ENCODE measurements at regions not wholly inside any gene's neighbourhood (a gene's known extent, or its start where the extent isn't known, plus 50 kb on each side); places are given as distances from the start of the nearest gene placed in this dataset.
A peak's percentile ranks its signal among the peaks of the same experiment; 100 is the strongest.
"Not testable (repeated sequence)": the region's sequence is repeated elsewhere in the genome, so short reads cannot be mapped to it uniquely, and the experiment has no call there.

DNA sequence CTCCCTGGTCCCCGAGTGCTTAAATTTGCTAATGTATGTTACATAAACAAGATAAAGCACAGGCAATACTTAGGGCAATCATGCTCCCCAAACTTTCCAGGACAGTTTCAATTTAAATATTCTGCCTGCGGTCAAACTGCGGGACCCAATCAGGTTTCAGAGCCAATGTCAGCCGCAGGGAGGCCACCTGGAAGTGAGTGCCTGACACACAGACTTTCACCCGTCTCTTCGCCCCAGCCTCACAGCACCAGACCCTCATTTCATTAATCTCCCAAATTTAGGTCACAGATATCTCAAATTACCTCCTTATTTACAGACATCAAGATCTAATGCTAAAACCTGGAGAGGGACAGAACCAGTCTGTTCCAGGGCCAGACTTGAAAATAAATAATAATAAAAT is 107.2 kb upstream of the ALDH1A3 start:
- Histone ChIP-seq H4K91ac (ENCODE audit: low read length) (no peak overlapping the region), H2BK12ac (ENCODE audit: low read length in 2 of 2) (peak overlapping the region in 1 of 2 experiments; percentile 50), H3K4me3 (ENCODE audit: insufficient read depth in 1 of 2, low read depth in 1 of 2, low read length in 2 of 2) (no peak overlapping the region), H2AFZ (ENCODE audit: low read depth, low read length) (no peak overlapping the region), H2BK15ac (ENCODE audit: low read depth, poor library complexity, severe bottlenecking) (no peak overlapping the region), H3K18ac (ENCODE audit: low read depth in 1 of 2, low read length in 2 of 2) (no peak overlapping the region), H3K9ac (ENCODE audit: low read length) (no peak overlapping the region), H3K23ac (ENCODE audit: low read length in 2 of 2) (no peak overlapping the region), H3K14ac (ENCODE audit: low read length in 2 of 2) (no peak overlapping the region), H3K4me1 (ENCODE audit: control insufficient read depth, insufficient read depth, low read depth, low read length) (no peaks in the 10 kb centered on the region), H2AK5ac (ENCODE audit: low read length, severe bottlenecking) (no peak overlapping the region), H3K9me3 (ENCODE audit: control insufficient read depth, low read length) (no peaks in the 10 kb centered on the region), H3K36me3 (ENCODE audit: control insufficient read depth in 1 of 2, insufficient read depth in 2 of 2, low read depth in 1 of 2, low read length in 2 of 2) (no peaks in the 10 kb centered on the region), H3K79me1 (replicated peaks; ENCODE audit: low read length, poor library complexity, severe bottlenecking) (no peaks in the 10 kb centered on the region), H4K8ac (ENCODE audit: low read length) (no peak overlapping the region), H3K4me2 (ENCODE audit: low read length, poor library complexity, severe bottlenecking) (no peak overlapping the region), H2BK5ac (ENCODE audit: low read depth, low read length, poor library complexity, severe bottlenecking) (no peak overlapping the region), H3K27me3 (ENCODE audit: control insufficient read depth in 1 of 2, insufficient read depth in 1 of 2, low read length in 2 of 2) (no peaks in the 10 kb centered on the region), H2BK120ac (ENCODE audit: low read depth, low read length) (no peak overlapping the region), H3K4ac (ENCODE audit: low read depth in 1 of 2, low read length in 2 of 2) (no peak overlapping the region), H3K27ac (ENCODE audit: low read length, poor library complexity, severe bottlenecking) (no peak overlapping the region)
- WGBS = 79% methylated on average over 6 of the region's 6 CpGs
- no peak for DNase-seq

DNA sequence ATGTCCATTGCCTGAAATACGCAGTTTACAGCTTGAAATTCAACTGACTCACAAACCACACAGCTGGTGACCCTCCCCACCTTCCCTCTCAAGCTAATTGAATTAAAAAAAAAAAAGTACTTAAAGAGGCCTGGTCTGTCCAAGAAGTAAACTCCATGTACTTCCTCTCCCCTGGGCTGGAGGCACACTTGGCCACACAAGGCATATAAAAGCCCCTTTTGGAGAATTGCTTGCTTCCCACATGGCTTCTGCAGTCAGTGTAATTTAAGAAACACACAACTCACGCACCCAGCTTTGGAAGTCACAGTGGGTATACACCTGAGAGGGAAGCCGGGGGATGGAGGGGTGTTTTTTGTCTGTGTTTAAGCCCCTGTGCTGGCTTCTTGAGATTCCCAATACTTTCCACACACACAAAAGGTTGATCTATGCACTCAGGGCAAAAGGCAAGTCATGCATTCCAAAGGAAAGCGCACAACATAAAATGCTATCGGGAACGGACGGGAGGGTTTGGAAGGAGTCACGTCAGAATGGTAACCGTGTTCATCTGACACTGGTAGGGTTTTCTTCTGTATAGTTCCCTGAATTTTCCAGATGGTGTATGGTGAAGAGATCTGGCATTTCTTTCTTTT is 106.6 kb upstream of the ALDH1A3 start:
- H3K14ac ChIP-seq (ENCODE audit: low read length in 2 of 2) = no peak overlapping the region
- no peaks in the 10 kb centered on the region for H3K27me3 ChIP-seq (ENCODE audit: control insufficient read depth in 1 of 2, insufficient read depth in 1 of 2, low read length in 2 of 2)
- H3K4me2 ChIP-seq (ENCODE audit: low read length, poor library complexity, severe bottlenecking) = no peak overlapping the region
- no peak overlapping the region for H3K18ac ChIP-seq (ENCODE audit: low read depth in 1 of 2, low read length in 2 of 2)
- 68% methylated on average over 8 of the region's 9 CpGs for WGBS
- H3K4me3 ChIP-seq (ENCODE audit: insufficient read depth in 1 of 2, low read depth in 1 of 2, low read length in 2 of 2) = no peak overlapping the region
- no peaks in the 10 kb centered on the region for H3K79me1 ChIP-seq (replicated peaks; ENCODE audit: low read length, poor library complexity, severe bottlenecking)
- H2AK5ac ChIP-seq (ENCODE audit: low read length, severe bottlenecking) = no peak overlapping the region
- no peak overlapping the region for H3K27ac ChIP-seq (ENCODE audit: low read length, poor library complexity, severe bottlenecking)
- no peak overlapping the region for H3K23ac ChIP-seq (ENCODE audit: low read length in 2 of 2)
- H3K4ac ChIP-seq (ENCODE audit: low read depth in 1 of 2, low read length in 2 of 2) = no peak overlapping the region
- H4K8ac ChIP-seq (ENCODE audit: low read length) = no peak overlapping the region
- no peaks in the 10 kb centered on the region for H3K9me3 ChIP-seq (ENCODE audit: control insufficient read depth, low read length)
- no peaks in the 10 kb centered on the region for H3K4me1 ChIP-seq (ENCODE audit: control insufficient read depth, insufficient read depth, low read depth, low read length)
- DNase-seq = peak; percentile 64
- H2BK120ac ChIP-seq (ENCODE audit: low read depth, low read length) = no peak overlapping the region
- H3K36me3 ChIP-seq (ENCODE audit: control insufficient read depth in 1 of 2, insufficient read depth in 2 of 2, low read depth in 1 of 2, low read length in 2 of 2) = no peaks in the 10 kb centered on the region
- H4K91ac ChIP-seq (ENCODE audit: low read length) = no peak overlapping the region
- no peak overlapping the region for H2AFZ ChIP-seq (ENCODE audit: low read depth, low read length)
- no peak overlapping the region for H2BK12ac ChIP-seq (ENCODE audit: low read length in 2 of 2)
- no peak overlapping the region for H2BK5ac ChIP-seq (ENCODE audit: low read depth, low read length, poor library complexity, severe bottlenecking)
- no peak overlapping the region for H2BK15ac ChIP-seq (ENCODE audit: low read depth, poor library complexity, severe bottlenecking)
- H3K9ac ChIP-seq (ENCODE audit: low read length) = no peak overlapping the region

- not testable (repeated sequence) for H2BK120ac ChIP-seq (ENCODE audit: low read depth, low read length); H3K27ac ChIP-seq (ENCODE audit: low read length, poor library complexity, severe bottlenecking); DNase-seq; H2BK15ac ChIP-seq (ENCODE audit: low read depth, poor library complexity, severe bottlenecking); H3K4me1 ChIP-seq (ENCODE audit: control insufficient read depth, insufficient read depth, low read depth, low read length); H3K14ac ChIP-seq (ENCODE audit: low read length in 2 of 2); H3K23ac ChIP-seq (ENCODE audit: low read length in 2 of 2); H3K4me3 ChIP-seq (ENCODE audit: insufficient read depth in 1 of 2, low read depth in 1 of 2, low read length in 2 of 2); H4K91ac ChIP-seq (ENCODE audit: low read length); H3K18ac ChIP-seq (ENCODE audit: low read depth in 1 of 2, low read length in 2 of 2); H3K79me1 ChIP-seq (replicated peaks; ENCODE audit: low read length, poor library complexity, severe bottlenecking); H3K36me3 ChIP-seq (ENCODE audit: control insufficient read depth in 1 of 2, insufficient read depth in 2 of 2, low read depth in 1 of 2, low read length in 2 of 2); H3K4me2 ChIP-seq (ENCODE audit: low read length, poor library complexity, severe bottlenecking); H3K9ac ChIP-seq (ENCODE audit: low read length); H3K27me3 ChIP-seq (ENCODE audit: control insufficient read depth in 1 of 2, insufficient read depth in 1 of 2, low read length in 2 of 2); H2AFZ ChIP-seq (ENCODE audit: low read depth, low read length); H2BK12ac ChIP-seq (ENCODE audit: low read length in 2 of 2); H4K8ac ChIP-seq (ENCODE audit: low read length); H3K9me3 ChIP-seq (ENCODE audit: control insufficient read depth, low read length); H3K4ac ChIP-seq (ENCODE audit: low read depth in 1 of 2, low read length in 2 of 2); H2AK5ac ChIP-seq (ENCODE audit: low read length, severe bottlenecking); H2BK5ac ChIP-seq (ENCODE audit: low read depth, low read length, poor library complexity, severe bottlenecking)
- WGBS = 98% methylated on average over 13 of the region's 28 CpGs
Measured at GRCh38 chr15:100774044-100774443, 105.6 kb upstream of the ALDH1A3 start.

- no peak overlapping the region for H3K27ac ChIP-seq (ENCODE audit: low read length, poor library complexity, severe bottlenecking)
Measured at GRCh38 chr15:100775581-100776185, 103.9 kb upstream of the ALDH1A3 start.

More at GRCh38 chr15:100775581-100776185, 103.9 kb upstream of the ALDH1A3 start:
- Histone ChIP-seq H3K14ac (ENCODE audit: low read length in 2 of 2) (no peak overlapping the region), H3K9me3 (ENCODE audit: control insufficient read depth, low read length) (no peaks in the 10 kb centered on the region), H4K91ac (ENCODE audit: low read length) (no peak overlapping the region), H2AFZ (ENCODE audit: low read depth, low read length) (no peak overlapping the region), H3K4ac (ENCODE audit: low read depth in 1 of 2, low read length in 2 of 2) (no peak overlapping the region), H2BK15ac (ENCODE audit: low read depth, poor library complexity, severe bottlenecking) (no peak overlapping the region), H3K23ac (ENCODE audit: low read length in 2 of 2) (no peak overlapping the region), H3K9ac (ENCODE audit: low read length) (no peak overlapping the region), H2AK5ac (ENCODE audit: low read length, severe bottlenecking) (no peak overlapping the region), H3K36me3 (ENCODE audit: control insufficient read depth in 1 of 2, insufficient read depth in 2 of 2, low read depth in 1 of 2, low read length in 2 of 2) (no peaks in the 10 kb centered on the region), H2BK5ac (ENCODE audit: low read depth, low read length, poor library complexity, severe bottlenecking) (no peak overlapping the region), H2BK12ac (ENCODE audit: low read length in 2 of 2) (no peak overlapping the region), H3K18ac (ENCODE audit: low read depth in 1 of 2, low read length in 2 of 2) (no peak overlapping the region), H3K4me1 (ENCODE audit: control insufficient read depth, insufficient read depth, low read depth, low read length) (no peaks in the 10 kb centered on the region), H3K79me1 (replicated peaks; ENCODE audit: low read length, poor library complexity, severe bottlenecking) (no peaks in the 10 kb centered on the region), H3K4me3 (ENCODE audit: insufficient read depth in 1 of 2, low read depth in 1 of 2, low read length in 2 of 2) (no peak overlapping the region), H4K8ac (ENCODE audit: low read length) (no peak overlapping the region), H2BK120ac (ENCODE audit: low read depth, low read length) (no peak overlapping the region), H3K27me3 (ENCODE audit: control insufficient read depth in 1 of 2, insufficient read depth in 1 of 2, low read length in 2 of 2) (no peaks in the 10 kb centered on the region), H3K4me2 (ENCODE audit: low read length, poor library complexity, severe bottlenecking) (no peak overlapping the region)
- 95% methylated on average over 12 of the region's 12 CpGs for WGBS
- DNase-seq = no peak

All from mesenchymal stem cell (in vitro differentiated cells and primary cell).